GM21723 (cell line): ENCODE measurements at regions not wholly inside any gene's neighbourhood (a gene's known extent, or its start where the extent isn't known, plus 50 kb on each side); places are given as distances from the start of the nearest gene placed in this dataset.

Experiments
- ATAC-seq: cut with Tn5 transposase; IDR thresholded peaks from one replicate; pipeline ENCODE4 v1.9.1; 2021; ENCODE audit warnings: mild to moderate bottlenecking, moderate library complexity; ENCODE audit not compliant: unreplicated experiment

GRCh38 chr4:56209767-56210166 is 177.5 kb downstream of the AASDH start:
- ATAC-seq = no peak

DNA sequence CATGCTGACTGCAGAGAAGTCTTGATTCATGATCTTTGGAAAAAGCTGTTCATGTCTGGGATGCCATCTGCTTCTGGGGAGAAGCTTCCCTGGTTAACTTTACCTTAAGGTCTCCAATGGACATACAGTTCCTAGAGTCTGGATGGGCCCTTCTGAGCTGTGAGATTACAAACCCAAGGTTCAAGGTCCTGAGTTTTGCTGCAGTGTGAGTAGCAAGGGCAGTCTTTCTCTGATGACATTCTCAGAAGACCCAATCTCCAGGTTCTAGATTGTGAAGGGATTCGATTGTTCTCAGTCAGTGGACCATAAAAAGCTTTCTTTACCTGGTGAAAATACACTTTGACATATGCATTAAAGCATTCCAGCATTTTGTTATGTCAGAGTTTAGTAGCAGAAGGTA is 179.2 kb downstream of the AASDH start:
- no peak for ATAC-seq

- ATAC-seq = no peak
These were observed 181.0 kb downstream of the AASDH start for GRCh38 chr4:56206258-56206657.

- no peak for ATAC-seq
These were observed 187.0 kb downstream of the AASDH start for GRCh38 chr4:56200275-56200674.

- ATAC-seq = no peak
These were observed 189.0 kb downstream of the AASDH start for GRCh38 chr4:56198265-56198664.

GRCh38 chr4:56197387-56197786 is 189.9 kb downstream of the AASDH start:
- ATAC-seq = no peak

DNA sequence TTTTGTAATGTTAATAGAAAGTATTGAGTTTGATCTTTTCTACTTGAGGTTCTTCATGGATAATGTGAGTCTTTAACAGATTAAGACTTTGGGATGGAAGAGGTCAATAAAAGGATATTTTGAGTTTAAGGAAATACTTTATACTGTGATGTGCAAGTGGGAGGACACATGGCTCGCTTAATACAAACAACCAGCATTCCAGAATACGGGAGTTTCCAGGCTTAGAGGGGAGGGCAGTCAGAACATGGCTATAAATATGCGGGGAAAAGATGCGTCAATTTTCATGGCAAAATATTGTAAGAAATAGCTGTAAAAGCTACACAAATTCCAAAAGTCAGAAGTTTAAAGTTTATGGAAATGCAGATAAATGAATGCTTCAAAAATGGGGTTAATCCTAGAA is 192.3 kb downstream of the AASDH start:
- ATAC-seq = no peak

- no peak for ATAC-seq
These were observed 195.8 kb downstream of the AASDH start for GRCh38 chr4:56191534-56191933.

- no peak for ATAC-seq
These were observed 199.6 kb downstream of the AASDH start for GRCh38 chr4:56187688-56188087.

- ATAC-seq = no peak
These were observed 200.3 kb downstream of the AASDH start for GRCh38 chr4:56186808-56187523.

DNA sequence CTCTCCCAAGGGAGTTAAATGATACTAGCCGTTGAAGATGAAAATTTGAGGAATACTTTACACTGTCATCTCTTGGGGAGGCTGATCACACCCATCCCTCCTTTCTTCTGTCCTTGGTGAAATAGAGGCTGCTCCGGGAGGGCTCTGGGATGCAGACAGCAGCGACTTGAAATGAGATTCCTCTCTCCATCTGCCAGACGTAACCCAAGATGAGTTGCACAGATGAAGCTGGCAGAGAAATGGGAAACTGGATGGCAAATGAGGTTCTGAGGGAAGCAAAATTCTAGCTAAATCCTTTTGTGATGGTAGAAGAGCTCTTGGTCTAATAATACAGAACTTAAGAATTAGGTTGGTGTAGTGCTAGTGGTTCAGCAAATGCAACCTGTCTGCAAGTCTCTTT is 201.4 kb downstream of the AASDH start:
- no peak for ATAC-seq

- no peak for ATAC-seq
These were observed 203.1 kb downstream of the AASDH start for GRCh38 chr4:56184214-56184613.

DNA sequence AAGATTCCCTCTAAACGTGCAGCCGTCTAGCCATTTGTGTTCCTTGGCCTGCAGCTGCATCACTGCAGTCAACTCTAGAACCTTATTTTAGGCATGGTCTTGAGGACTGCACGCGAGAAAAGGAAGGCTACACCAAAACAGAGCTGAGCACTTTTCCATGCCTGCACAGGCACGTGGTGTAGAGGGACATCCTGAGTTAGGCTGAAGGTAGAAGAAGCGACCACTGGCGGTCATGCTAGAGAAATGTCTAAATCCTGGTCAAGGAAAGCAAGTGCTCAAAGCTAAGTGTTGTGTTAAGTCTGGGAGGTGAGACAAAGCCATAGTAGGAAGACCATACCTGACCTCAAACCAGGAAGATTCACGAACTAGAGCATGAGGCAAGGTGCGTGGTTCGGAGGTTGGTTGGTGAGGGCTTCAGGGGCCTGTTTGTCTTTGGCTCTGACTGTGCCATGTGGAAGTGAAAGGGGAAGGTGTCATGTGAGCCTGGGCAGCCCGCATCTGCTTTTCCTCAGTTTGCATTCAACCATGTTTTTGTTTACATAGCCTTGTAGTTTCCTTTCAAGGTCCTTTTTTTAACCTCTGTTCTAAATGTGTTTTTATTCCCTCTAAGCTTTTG is 203.8 kb downstream of the AASDH start:
- ATAC-seq = peak; percentile 78

DNA sequence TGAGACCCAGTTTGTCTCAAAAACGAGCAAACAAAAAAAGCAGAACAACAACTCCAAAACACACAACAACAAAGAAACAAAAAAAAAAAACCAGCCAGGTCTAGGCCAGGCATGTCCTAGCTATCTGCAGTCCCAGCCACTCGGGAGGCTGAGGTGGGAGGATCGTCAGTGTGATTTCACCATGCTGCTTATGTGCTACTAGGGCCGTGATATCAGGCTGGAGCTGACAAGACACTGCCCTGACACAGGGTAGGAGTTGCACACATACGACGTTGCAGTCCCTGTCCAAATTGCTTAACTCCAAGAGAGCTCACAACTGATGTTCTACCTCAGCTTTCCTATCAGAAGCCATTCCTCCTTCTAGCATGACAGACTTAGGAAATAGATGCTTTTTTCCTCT is 204.9 kb downstream of the AASDH start:
- no peak for ATAC-seq

DNA sequence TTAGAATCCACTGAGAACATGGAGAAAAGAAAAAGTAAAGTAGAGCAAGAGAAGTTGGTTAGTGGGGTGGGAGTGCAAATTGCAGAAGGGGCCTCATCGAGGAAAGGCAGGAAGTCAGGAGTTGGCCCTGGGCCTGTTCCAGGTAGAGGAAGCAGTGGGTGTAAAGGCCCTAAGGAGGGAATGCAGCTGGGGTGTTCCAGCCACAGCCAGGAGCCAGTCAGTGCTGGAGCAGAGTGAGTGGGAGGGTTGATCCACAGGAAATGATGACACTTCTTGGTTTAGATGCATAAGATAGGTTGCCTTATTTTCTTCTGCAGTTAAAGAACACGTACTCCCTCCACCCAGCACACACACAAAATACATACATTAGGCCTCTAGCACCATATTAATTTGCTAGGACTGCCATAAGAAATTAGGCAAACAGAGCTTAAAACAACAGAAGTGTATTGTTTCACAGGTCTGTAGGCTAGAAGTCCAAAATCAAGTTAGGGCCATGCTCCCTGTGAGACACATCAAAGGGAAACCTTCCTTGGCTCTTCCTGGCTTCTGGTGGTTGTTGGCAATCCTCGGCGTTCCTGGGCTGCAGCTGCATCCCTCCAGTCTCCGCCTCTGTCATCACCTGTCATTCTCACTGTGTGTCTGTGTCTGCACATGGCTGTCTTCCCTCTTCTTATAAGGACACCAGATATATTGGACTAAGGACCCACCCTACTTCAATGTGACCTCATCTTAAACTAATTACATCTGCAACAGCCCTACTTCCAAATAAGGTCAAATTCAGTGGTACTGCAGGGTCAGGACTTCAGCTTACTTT is 205.9 kb downstream of the AASDH start:
- ATAC-seq = peak; percentile 65

- no peak for ATAC-seq
These were observed 218.2 kb downstream of the AASDH start for GRCh38 chr4:56169061-56169460.

DNA sequence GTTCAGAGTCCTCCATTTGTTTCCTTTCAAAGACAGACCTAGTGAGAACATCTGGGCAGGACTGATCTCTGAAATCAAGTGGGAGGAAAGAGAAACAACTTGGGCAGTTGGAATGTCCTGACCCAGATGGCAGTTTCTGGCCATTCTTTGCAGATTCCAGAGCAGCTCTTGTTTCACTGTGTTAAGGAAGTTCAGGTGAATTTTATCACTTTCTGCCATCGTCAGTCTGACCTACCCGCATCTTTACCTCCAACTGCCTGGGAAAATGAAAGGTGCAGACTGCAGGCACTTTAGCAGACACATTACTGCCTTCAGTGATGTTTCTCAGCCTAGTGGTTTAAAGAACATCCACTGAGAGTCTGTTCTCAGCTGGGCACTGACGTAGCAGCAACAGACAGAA is 216.2 kb downstream of the CEP135 start:
- no peak for ATAC-seq

DNA sequence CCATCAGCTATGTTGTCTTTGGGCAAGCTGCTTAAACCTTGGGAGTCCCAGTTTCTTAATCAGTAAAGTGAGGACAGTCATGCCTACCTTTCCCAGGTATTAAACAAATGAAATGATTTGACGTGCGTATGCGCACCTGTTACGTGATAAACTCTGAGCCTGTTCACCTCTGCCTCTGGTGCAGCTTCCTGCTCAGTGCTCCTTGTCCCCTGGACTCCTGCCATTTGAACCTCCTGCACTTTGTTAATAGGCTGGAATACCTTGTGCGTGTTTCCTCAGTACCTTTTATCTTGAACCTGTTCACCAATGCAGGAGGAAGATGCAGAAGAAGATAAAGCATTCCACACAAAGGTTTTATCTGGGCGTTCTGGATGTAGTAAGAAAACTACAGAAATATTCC is 211.9 kb downstream of the CEP135 start:
- ATAC-seq = no peak

- ATAC-seq = no peak
These were observed 209.7 kb downstream of the CEP135 start for GRCh38 chr4:56158483-56158882.

DNA sequence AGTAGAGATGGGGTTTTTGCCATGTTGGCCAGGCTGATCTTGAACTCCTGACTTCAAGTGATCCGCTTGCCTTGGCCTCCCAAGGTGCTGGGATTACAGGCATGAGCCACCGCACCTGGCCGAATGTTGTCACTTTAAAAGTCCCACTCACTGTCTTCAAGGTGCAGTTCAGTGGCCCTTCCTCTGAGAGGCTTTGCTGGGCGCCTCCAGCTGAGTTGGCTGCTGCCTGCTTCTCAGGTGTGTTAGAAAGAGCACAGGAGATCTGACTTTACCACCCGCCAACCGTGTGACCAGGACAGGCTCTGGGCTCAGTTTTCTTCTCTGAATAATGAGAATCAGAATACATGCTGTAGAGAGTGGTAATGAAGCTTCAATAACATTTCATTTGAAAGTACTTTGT is 207.4 kb downstream of the CEP135 start:
- ATAC-seq = no peak

DNA sequence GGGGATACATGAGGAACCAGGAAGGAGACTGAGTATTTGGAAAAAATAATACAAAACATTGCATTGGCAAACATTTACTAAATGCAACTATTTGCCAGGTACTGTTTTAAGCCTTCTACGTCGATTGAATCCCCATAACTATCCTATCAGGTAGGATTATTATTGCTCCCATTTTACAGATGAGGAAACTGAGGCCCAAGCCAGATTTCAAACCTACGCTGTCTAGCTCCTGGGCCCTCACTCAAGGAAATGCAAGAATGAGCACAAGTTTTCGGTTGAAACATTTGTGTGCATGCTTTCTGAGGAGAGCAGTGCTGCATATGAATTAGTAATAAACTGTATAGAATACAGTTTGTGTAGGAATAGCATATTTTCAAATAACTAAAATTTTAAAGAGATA is 206.7 kb downstream of the CEP135 start:
- ATAC-seq = no peak

DNA sequence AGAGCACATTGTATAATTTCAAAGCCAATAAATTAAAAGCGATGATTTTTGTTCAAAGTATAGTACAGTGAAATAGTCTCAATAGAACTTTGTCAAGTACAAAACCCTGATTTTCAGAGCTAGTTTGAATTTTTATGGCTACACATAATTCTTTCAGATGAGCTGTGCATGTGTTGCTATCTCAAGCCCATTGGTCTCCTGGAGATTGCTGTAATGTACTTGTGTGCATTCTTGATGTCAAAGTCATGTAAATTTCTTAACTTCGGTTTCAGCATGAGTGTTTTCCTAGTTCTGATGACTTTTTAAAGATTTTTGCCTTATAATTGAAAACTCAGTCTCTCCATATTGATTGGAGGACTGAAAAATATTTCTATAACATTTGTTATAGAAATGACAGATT is 200.8 kb downstream of the CEP135 start:
- no peak for ATAC-seq
